Lower leg skin (tissue), 3 donors: ENCODE measurements at regions not wholly inside any gene's neighbourhood (a gene's known extent, or its start where the extent isn't known, plus 50 kb on each side); places are given as distances from the start of the nearest gene placed in this dataset.

Experiments used
- CTCF ChIP-seq, 3 donors: fragments of 450-650 bp; IDR thresholded peaks; one replicate each; pipeline ENCODE4 v1.5.1; 2016; ENCODE audit warnings: antibody characterized with exemption in 3 of 3, mild to moderate bottlenecking in 3 of 3, moderate library complexity in 2 of 3
- POLR2A ChIP-seq, 2 donors: fragments of 450-650 bp; IDR thresholded peaks; one replicate each; pipeline ENCODE4 v1.6.1; 2016 to 2017; ENCODE audit warnings: antibody characterized with exemption in 2 of 2, mild to moderate bottlenecking in 1 of 2, moderate library complexity in 1 of 2

GRCh38 chr7:22667562-22668239 is 59.3 kb upstream of the IL6 start:
- no peak for TF ChIP-seq CTCF (IDR thresholded peaks at IDR 0.05)
- no peak for TF ChIP-seq POLR2A (IDR thresholded peaks at IDR 0.05)
